Thoracic aorta (tissue), 2 donors: ENCODE measurements at regions not wholly inside any gene's neighbourhood (a gene's known extent, or its start where the extent isn't known, plus 50 kb on each side); places are given as distances from the start of the nearest gene placed in this dataset.
"Not testable (repeated sequence)": the region's sequence is repeated elsewhere in the genome, so short reads cannot be mapped to it uniquely, and the experiment has no call there.

Experiments used
- ATAC-seq: fragments of 150-250 bp; one replicate; pipeline ENCODE4 v1.8.0; 2017; ENCODE audit warnings: low read depth; ENCODE audit not compliant: insufficient number of reproducible peaks, low FRiP score
- DNase-seq: peaks from one replicate; pipeline ENCODE4 v3.0.0-alpha.2; 2020; ENCODE audit warnings: low spot score
- H3K27ac ChIP-seq, 2 donors: fragments of 200-600 bp; sonication (generic); 1 replicate in 1 of 2; 2 replicates in 1 of 2; pipeline ENCODE4 v1.5.1; 2016; ENCODE audit warnings: mild to moderate bottlenecking in 2 of 2, moderate library complexity in 2 of 2
- H3K27me3 ChIP-seq: fragments of 200-600 bp; sonication (generic); replicated peaks from 2 replicates; pipeline ENCODE4 v1.6.0; 2016; ENCODE audit warnings: mild to moderate bottlenecking; ENCODE audit not compliant: insufficient read depth
- H3K36me3 ChIP-seq: fragments of 200-600 bp; sonication (generic); one replicate; pipeline ENCODE4 v1.5.1; 2016
- H3K4me1 ChIP-seq, 2 donors: fragments of 200-600 bp; sonication (generic); 1 replicate in 1 of 2; 2 replicates in 1 of 2; pipeline versions ENCODE4 v1.5.1 to v1.6.0; 2016; ENCODE audit warnings: low read depth in 2 of 2, mild to moderate bottlenecking in 1 of 2; ENCODE audit not compliant: control insufficient read depth in 1 of 2
- H3K4me3 ChIP-seq: fragments of 200-600 bp; sonication (generic); 2 replicates; pipeline ENCODE4 v1.5.1; 2016; ENCODE audit warnings: mild to moderate bottlenecking
- H3K9me3 ChIP-seq: fragments of 200-600 bp; sonication (generic); 2 replicates; pipeline ENCODE4 v1.5.1; 2016
- TF ChIP-seq, protein P1 (sequence below): fragments of 200-600 bp; sonication (generic); IDR thresholded peaks from one replicate; pipeline ENCODE4 v1.5.1; 2019; ENCODE audit warnings: antibody characterized with exemption

- Histone ChIP-seq H3K9me3 (no peaks in the 10 kb centered on the region), H3K4me1 (no peaks in the 10 kb centered on the region), H3K4me3 (no peak overlapping the region), H3K27me3 (no peaks in the 10 kb centered on the region), H3K27ac (no peak overlapping the region), H3K36me3 (no peaks in the 10 kb centered on the region)
- DNase-seq (no peak), ATAC-seq (no peak)
- TF ChIP-seq, protein P1, sequence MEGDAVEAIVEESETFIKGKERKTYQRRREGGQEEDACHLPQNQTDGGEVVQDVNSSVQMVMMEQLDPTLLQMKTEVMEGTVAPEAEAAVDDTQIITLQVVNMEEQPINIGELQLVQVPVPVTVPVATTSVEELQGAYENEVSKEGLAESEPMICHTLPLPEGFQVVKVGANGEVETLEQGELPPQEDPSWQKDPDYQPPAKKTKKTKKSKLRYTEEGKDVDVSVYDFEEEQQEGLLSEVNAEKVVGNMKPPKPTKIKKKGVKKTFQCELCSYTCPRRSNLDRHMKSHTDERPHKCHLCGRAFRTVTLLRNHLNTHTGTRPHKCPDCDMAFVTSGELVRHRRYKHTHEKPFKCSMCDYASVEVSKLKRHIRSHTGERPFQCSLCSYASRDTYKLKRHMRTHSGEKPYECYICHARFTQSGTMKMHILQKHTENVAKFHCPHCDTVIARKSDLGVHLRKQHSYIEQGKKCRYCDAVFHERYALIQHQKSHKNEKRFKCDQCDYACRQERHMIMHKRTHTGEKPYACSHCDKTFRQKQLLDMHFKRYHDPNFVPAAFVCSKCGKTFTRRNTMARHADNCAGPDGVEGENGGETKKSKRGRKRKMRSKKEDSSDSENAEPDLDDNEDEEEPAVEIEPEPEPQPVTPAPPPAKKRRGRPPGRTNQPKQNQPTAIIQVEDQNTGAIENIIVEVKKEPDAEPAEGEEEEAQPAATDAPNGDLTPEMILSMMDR = no peak
These were observed 226.5 kb upstream of the GPR149 start for GRCh38 chr3:154656486-154656885.

GRCh38 chr3:154642145-154642544 is 212.2 kb upstream of the GPR149 start:
- Histone ChIP-seq H3K4me1 (no peaks in the 10 kb centered on the region), H3K27me3 (no peaks in the 10 kb centered on the region), H3K36me3 (no peaks in the 10 kb centered on the region), H3K4me3 (no peak overlapping the region), H3K9me3 (no peaks in the 10 kb centered on the region), H3K27ac (no peak overlapping the region)
- no peak for DNase-seq
- ATAC-seq = no peak
- TF ChIP-seq, protein P1 = no peak

GRCh38 chr3:154625756-154626155 is 195.8 kb upstream of the GPR149 start:
- H3K36me3 ChIP-seq = no peaks in the 10 kb centered on the region
- DNase-seq (no peak), ATAC-seq (no peak)
- H3K27ac ChIP-seq = no peak overlapping the region
- no peak overlapping the region for H3K4me3 ChIP-seq
- H3K9me3 ChIP-seq = no peaks in the 10 kb centered on the region
- H3K4me1 ChIP-seq = no peaks in the 10 kb centered on the region
- TF ChIP-seq, protein P1 = no peak
- H3K27me3 ChIP-seq = no peaks in the 10 kb centered on the region

DNA sequence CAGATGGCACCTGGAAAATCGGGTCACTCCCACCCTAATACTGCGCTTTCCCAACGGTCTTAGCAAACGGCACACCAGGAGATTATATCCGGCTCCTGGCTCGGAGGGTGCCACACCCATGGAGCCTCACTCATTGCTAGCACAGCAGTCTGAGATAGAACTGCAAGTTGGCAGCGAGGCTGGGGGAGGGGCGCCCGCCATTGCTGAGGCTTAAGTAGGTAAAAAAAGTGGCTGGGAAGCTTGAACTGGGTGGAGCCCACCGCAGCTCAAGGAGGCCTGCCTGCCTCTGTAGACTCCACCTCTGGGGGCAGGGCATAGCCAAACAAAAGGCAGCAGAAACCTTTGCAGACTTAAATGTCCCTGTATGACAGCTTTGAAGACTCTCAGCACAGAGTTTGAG is 189.6 kb upstream of the GPR149 start:
- H3K4me1 ChIP-seq, H3K27me3 ChIP-seq, ATAC-seq, H3K27ac ChIP-seq, H3K9me3 ChIP-seq, H3K4me3 ChIP-seq, DNase-seq, H3K36me3 ChIP-seq: not testable (repeated sequence)

DNA sequence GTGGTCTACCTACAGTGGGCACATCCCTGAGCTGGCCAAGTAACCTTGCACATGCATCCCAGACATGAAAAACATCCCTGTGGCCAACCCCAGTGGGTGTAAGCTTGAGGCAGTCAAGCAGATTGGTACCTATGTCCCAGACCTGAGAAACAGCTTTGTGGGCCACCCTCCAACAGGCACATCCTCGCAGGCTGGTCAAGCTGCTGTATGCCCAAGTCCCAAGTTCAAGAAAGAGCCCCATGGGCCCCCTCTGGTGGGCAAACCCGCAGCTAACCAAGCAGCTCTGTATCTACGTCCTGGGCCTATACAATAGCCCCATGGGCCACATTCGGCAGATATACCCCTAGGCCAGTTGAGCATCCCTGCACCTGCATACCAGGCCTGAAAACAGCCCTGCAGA is 186.3 kb upstream of the GPR149 start:
- ATAC-seq = no peak
- TF ChIP-seq, protein P1 = no peak
- no peak for DNase-seq
- Histone ChIP-seq H3K27me3 (no peaks in the 10 kb centered on the region), H3K4me1 (no peaks in the 10 kb centered on the region), H3K4me3 (no peak overlapping the region), H3K36me3 (no peaks in the 10 kb centered on the region), H3K27ac (no peak overlapping the region), H3K9me3 (no peaks in the 10 kb centered on the region)

DNA sequence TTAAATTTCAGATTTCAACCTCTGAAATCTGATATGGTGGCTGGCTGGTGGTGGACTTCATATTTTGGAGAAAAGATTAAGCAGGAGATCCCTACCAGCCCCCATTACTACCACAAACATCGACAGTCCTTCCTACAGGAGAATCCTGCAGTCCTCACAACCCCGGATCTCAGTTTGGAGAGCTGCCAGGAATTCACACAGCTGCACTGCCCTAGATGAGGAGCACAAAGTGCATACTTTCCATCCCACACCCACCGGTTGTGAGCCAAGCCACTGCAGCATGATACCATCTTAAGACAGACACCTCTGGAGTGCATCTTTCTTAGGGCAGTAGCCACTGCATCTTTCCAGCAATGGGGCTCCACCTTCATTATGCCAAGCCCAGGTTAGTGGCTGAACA is 185.5 kb upstream of the GPR149 start:
- DNase-seq = no peak
- H3K4me3 ChIP-seq = no peak overlapping the region
- no peak overlapping the region for H3K27ac ChIP-seq
- TF ChIP-seq, protein P1 = no peak
- no peaks in the 10 kb centered on the region for H3K9me3 ChIP-seq
- no peaks in the 10 kb centered on the region for H3K4me1 ChIP-seq
- no peak for ATAC-seq
- no peaks in the 10 kb centered on the region for H3K27me3 ChIP-seq
- no peaks in the 10 kb centered on the region for H3K36me3 ChIP-seq
